T-helper 2 cell (primary cell): ENCODE measurements at regions not wholly inside any gene's neighbourhood (a gene's known extent, or its start where the extent isn't known, plus 50 kb on each side); places are given as distances from the start of the nearest gene placed in this dataset.
"Not testable (repeated sequence)": the region's sequence is repeated elsewhere in the genome, so short reads cannot be mapped to it uniquely, and the experiment has no call there.

Experiments used
- DNase-seq, 5 experiments: peaks; one replicate each; pipeline versions ENCODE4 v3.0.0 to v3.0.0-alpha.2; 2012 to 2022

- not testable (repeated sequence) for DNase-seq
Observed at GRCh38 chr1:144026022-144026421, 54.2 kb upstream of the FAM72C start.

GRCh38 chr1:144021690-144022384 is 50.1 kb upstream of the FAM72C start:
- DNase-seq: not testable (repeated sequence)
